HFF-Myc (cell line): ENCODE measurements at regions not wholly inside any gene's neighbourhood (a gene's known extent, or its start where the extent isn't known, plus 50 kb on each side); places are given as distances from the start of the nearest gene placed in this dataset.

Experiments
- DNase-seq: peaks from one replicate; pipeline ENCODE4 v3.0.0-alpha.2; 2011; ENCODE audit warnings: low read depth; ENCODE audit errors: extremely low read depth
- H3K4me3 ChIP-seq: replicated peaks from 2 replicates; pipeline ENCODE4 v1.5.1; 2011; ENCODE audit warnings: low read depth, mild to moderate bottlenecking, control low read depth, low read length
- CTCF ChIP-seq: IDR thresholded peaks from 2 replicates; pipeline ENCODE4 v1.5.1; 2012; ENCODE audit warnings: mild to moderate bottlenecking, low read depth, low read length, control low read depth; ENCODE audit errors: missing control alignments

- no peak for DNase-seq
- H3K4me3 ChIP-seq = no peak overlapping the region
- TF ChIP-seq CTCF = no peak
Measured at GRCh38 chr12:118900993-118901392, 80.3 kb upstream of the SRRM4 start.

- no peak overlapping the region for H3K4me3 ChIP-seq
- DNase-seq = no peak
- no peak for TF ChIP-seq CTCF
Measured at GRCh38 chr12:118908811-118909210, 72.5 kb upstream of the SRRM4 start.

GRCh38 chr12:118912697-118913270 is 68.6 kb upstream of the SRRM4 start:
- H3K4me3 ChIP-seq = no peak overlapping the region
- TF ChIP-seq CTCF = no peak
- DNase-seq = no peak

- H3K4me3 ChIP-seq = no peak overlapping the region
- no peak for TF ChIP-seq CTCF
- no peak for DNase-seq
Measured at GRCh38 chr12:118921761-118922160, 59.6 kb upstream of the SRRM4 start.

GRCh38 chr12:118922405-118922804 is 58.9 kb upstream of the SRRM4 start:
- DNase-seq = no peak
- no peak for TF ChIP-seq CTCF
- H3K4me3 ChIP-seq = no peak overlapping the region

DNA sequence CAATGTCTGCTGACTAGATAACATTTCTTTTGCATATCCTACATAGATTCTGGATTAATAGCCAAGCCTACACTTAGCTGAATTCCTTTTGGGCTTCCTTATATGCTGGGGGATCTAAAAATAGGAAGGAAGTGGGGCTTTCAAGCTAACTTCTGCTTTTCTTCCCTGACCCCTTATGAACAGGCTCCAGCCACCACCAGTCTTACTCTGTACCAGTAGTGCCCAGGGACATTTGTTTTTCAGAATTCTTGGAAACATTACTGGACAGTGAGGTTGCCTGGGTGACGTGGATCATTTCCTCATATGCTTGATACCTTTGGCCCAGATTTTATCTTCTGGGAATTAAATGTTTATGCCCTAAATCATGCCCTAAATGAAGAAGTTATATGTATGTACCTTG is 55.9 kb upstream of the SRRM4 start:
- no peak for TF ChIP-seq CTCF
- no peak for DNase-seq
- H3K4me3 ChIP-seq = no peak overlapping the region

DNA sequence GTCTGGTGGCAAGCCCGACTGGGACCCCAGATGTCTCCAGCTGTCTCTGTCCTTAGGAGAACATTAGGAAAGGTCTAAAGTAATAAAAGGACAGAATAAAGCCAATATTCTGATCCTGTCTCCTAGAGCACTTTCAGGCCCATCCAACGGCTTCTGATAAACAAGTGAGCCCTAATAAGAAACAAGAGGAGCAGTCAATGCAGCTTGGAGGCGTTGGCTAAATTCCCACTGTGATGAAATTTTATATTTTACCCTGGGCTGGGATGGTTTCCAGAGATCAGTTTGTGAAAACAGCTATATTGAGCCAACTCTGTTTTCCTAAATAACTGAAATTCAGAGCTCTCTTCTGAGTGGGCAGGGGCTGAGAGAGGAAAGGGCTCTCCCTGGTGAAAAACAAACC is 55.5 kb upstream of the SRRM4 start:
- DNase-seq = no peak
- H3K4me3 ChIP-seq = no peak overlapping the region
- no peak for TF ChIP-seq CTCF
